Thoracic aorta (tissue), 2 donors: ENCODE measurements at regions not wholly inside any gene's neighbourhood (a gene's known extent, or its start where the extent isn't known, plus 50 kb on each side); places are given as distances from the start of the nearest gene placed in this dataset.

Experiments
- ATAC-seq: fragments of 150-250 bp; one replicate; pipeline ENCODE4 v1.8.0; 2017; ENCODE audit warnings: low read depth; ENCODE audit not compliant: insufficient number of reproducible peaks, low FRiP score
- DNase-seq: peaks from one replicate; pipeline ENCODE4 v3.0.0-alpha.2; 2020; ENCODE audit warnings: low spot score
- H3K27ac ChIP-seq, 2 donors: fragments of 200-600 bp; sonication (generic); 1 replicate in 1 of 2; 2 replicates in 1 of 2; pipeline ENCODE4 v1.5.1; 2016; ENCODE audit warnings: mild to moderate bottlenecking in 2 of 2, moderate library complexity in 2 of 2
- H3K27me3 ChIP-seq: fragments of 200-600 bp; sonication (generic); replicated peaks from 2 replicates; pipeline ENCODE4 v1.6.0; 2016; ENCODE audit warnings: mild to moderate bottlenecking; ENCODE audit not compliant: insufficient read depth
- H3K36me3 ChIP-seq: fragments of 200-600 bp; sonication (generic); one replicate; pipeline ENCODE4 v1.5.1; 2016
- H3K4me1 ChIP-seq, 2 donors: fragments of 200-600 bp; sonication (generic); 1 replicate in 1 of 2; 2 replicates in 1 of 2; pipeline versions ENCODE4 v1.5.1 to v1.6.0; 2016; ENCODE audit warnings: low read depth in 2 of 2, mild to moderate bottlenecking in 1 of 2; ENCODE audit not compliant: control insufficient read depth in 1 of 2
- H3K4me3 ChIP-seq: fragments of 200-600 bp; sonication (generic); 2 replicates; pipeline ENCODE4 v1.5.1; 2016; ENCODE audit warnings: mild to moderate bottlenecking
- H3K9me3 ChIP-seq: fragments of 200-600 bp; sonication (generic); 2 replicates; pipeline ENCODE4 v1.5.1; 2016
- CTCF ChIP-seq: fragments of 200-600 bp; sonication (generic); IDR thresholded peaks from one replicate; pipeline ENCODE4 v1.5.1; 2019; ENCODE audit warnings: antibody characterized with exemption

- no peak overlapping the region for H3K4me3 ChIP-seq
- H3K36me3 ChIP-seq = no peaks in the 10 kb centered on the region
- no peaks in the 10 kb centered on the region for H3K27me3 ChIP-seq
- ATAC-seq = no peak
- H3K27ac ChIP-seq = no peak overlapping the region
- H3K4me1 ChIP-seq = no peaks in the 10 kb centered on the region
- DNase-seq = no peak
- no peaks in the 10 kb centered on the region for H3K9me3 ChIP-seq
- TF ChIP-seq CTCF = no peak
These were observed 239.1 kb upstream of the NRP1 start for GRCh38 chr10:33573606-33574005.

- no peak overlapping the region for H3K27ac ChIP-seq
- no peaks in the 10 kb centered on the region for H3K4me1 ChIP-seq
- no peak overlapping the region for H3K4me3 ChIP-seq
- no peaks in the 10 kb centered on the region for H3K9me3 ChIP-seq
- ATAC-seq = no peak
- H3K27me3 ChIP-seq = no peaks in the 10 kb centered on the region
- DNase-seq = no peak
- TF ChIP-seq CTCF = no peak
- H3K36me3 ChIP-seq = no peaks in the 10 kb centered on the region
These were observed 237.1 kb upstream of the NRP1 start for GRCh38 chr10:33571616-33572015.

- Histone ChIP-seq H3K4me3 (no peak overlapping the region), H3K27ac (no peak overlapping the region), H3K27me3 (no peaks in the 10 kb centered on the region), H3K9me3 (no peaks in the 10 kb centered on the region), H3K4me1 (peaks cover 0 to 3% of the 10 kb centered on the region in 2 donors), H3K36me3 (no peaks in the 10 kb centered on the region)
- TF ChIP-seq CTCF = no peak
- ATAC-seq (no peak), DNase-seq (no peak)
These were observed 236.0 kb upstream of the NRP1 start for GRCh38 chr10:33570495-33570894.

GRCh38 chr10:33569702-33570101 lies 235.2 kb upstream of the NRP1 start:
- no peak for DNase-seq
- no peak for ATAC-seq
- Histone ChIP-seq H3K36me3 (no peaks in the 10 kb centered on the region), H3K9me3 (no peaks in the 10 kb centered on the region), H3K27ac (no peak overlapping the region), H3K4me3 (no peak overlapping the region), H3K27me3 (no peaks in the 10 kb centered on the region), H3K4me1 (peaks cover 0 to 3% of the 10 kb centered on the region in 2 donors)
- TF ChIP-seq CTCF = no peak

GRCh38 chr10:33566426-33566825 lies 232.0 kb upstream of the NRP1 start:
- no peak for TF ChIP-seq CTCF
- DNase-seq (no peak), ATAC-seq (no peak)
- H3K9me3 ChIP-seq = no peaks in the 10 kb centered on the region
- H3K27ac ChIP-seq = no peak overlapping the region
- H3K36me3 ChIP-seq = no peaks in the 10 kb centered on the region
- no peak overlapping the region for H3K4me3 ChIP-seq
- peaks cover 0 to 3% of the 10 kb centered on the region in 2 donors for H3K4me1 ChIP-seq
- no peaks in the 10 kb centered on the region for H3K27me3 ChIP-seq
